IPS-18a (cell line): ENCODE measurements at regions not wholly inside any gene's neighbourhood (a gene's known extent, or its start where the extent isn't known, plus 50 kb on each side); places are given as distances from the start of the nearest gene placed in this dataset.
"Not testable (repeated sequence)": the region's sequence is repeated elsewhere in the genome, so short reads cannot be mapped to it uniquely, and the experiment has no call there.

Source experiments
- H3K27ac ChIP-seq: one replicate; pipeline ENCODE4 v1.5.1; 2013; ENCODE audit warnings: low read length
- H3K27me3 ChIP-seq: one replicate; pipeline ENCODE4 v1.6.1; 2013; ENCODE audit warnings: mild to moderate bottlenecking, low read length; ENCODE audit not compliant: control insufficient read depth, insufficient read depth
- H3K36me3 ChIP-seq: one replicate; pipeline ENCODE4 v1.6.1; 2013; ENCODE audit warnings: low read depth, low read length; ENCODE audit not compliant: control insufficient read depth
- H3K4me1 ChIP-seq: one replicate; pipeline ENCODE4 v1.6.1; 2013; ENCODE audit warnings: low read depth, low read length; ENCODE audit not compliant: control insufficient read depth
- H3K4me3 ChIP-seq: one replicate; pipeline ENCODE4 v1.5.1; 2013; ENCODE audit warnings: low read length
- H3K9ac ChIP-seq: one replicate; pipeline ENCODE4 v1.6.1; 2013; ENCODE audit warnings: mild to moderate bottlenecking, low read length, moderate library complexity
- H3K9me3 ChIP-seq: one replicate; pipeline ENCODE4 v1.6.1; 2013; ENCODE audit warnings: low read depth, low read length; ENCODE audit not compliant: control insufficient read depth

GRCh38 chr3:107910713-107911259 is 180.0 kb downstream of the CD47 start:
- Histone ChIP-seq H3K4me3 (no peak overlapping the region), H3K27ac (no peak overlapping the region), H3K4me1 (peaks cover 3% of the 10 kb centered on the region), H3K27me3 (no peaks in the 10 kb centered on the region), H3K36me3 (no peaks in the 10 kb centered on the region), H3K9me3 (no peaks in the 10 kb centered on the region), H3K9ac (no peak overlapping the region)

GRCh38 chr3:107909583-107909982 is 181.2 kb downstream of the CD47 start:
- H3K36me3 ChIP-seq, H3K27ac ChIP-seq, H3K4me1 ChIP-seq, H3K9ac ChIP-seq, H3K4me3 ChIP-seq, H3K27me3 ChIP-seq, H3K9me3 ChIP-seq: not testable (repeated sequence)

DNA sequence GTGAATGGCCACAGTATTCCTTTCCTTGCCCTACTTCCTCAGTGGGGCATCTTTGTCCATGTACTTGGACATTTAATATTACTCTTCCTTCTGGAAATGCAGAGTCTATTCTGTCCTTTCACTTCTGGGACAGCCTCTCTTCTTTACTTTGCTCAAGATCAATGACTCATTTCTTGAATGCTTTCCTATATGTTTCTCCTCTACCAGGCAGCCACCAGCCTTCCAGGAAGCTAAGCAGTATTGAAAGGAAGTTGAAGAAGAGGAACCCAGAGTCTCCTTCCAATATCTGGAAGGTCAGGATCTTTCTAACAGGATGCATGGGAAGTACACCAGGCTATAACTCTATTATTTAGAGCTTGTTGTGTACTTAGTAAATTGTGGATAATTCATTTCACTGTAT is 182.8 kb downstream of the CD47 start:
- no peaks in the 10 kb centered on the region for H3K4me1 ChIP-seq
- no peak overlapping the region for H3K4me3 ChIP-seq
- H3K27me3 ChIP-seq, result no peaks in the 10 kb centered on the region
- H3K9me3 ChIP-seq, result no peaks in the 10 kb centered on the region
- no peaks in the 10 kb centered on the region for H3K36me3 ChIP-seq
- H3K27ac ChIP-seq, result no peak overlapping the region
- no peak overlapping the region for H3K9ac ChIP-seq

DNA sequence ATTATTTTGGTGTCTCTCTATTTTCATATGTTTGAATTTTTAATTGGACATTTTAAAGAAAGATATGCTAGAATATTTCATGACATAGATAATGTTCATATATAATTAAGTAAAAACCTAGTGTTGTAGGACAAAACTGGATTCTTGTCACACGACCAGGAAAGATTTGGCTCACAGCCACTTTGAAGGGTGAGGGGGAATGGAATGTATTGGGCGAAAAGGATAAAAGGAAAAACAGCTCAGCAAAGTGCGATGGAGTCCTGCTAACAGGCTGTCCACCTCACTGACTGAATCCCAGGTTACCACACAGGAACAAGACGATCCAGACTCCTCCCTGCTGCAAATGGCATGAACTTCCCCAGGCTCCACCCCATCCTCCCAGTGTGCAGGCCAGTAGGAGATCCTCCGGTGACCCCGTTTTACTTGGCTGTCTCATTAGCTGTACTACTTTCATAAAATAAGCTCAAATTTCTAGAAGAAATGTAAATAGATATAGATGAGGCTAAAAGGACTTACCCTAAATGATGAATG is 186.2 kb downstream of the CD47 start:
- Histone ChIP-seq H3K4me1 (no peaks in the 10 kb centered on the region), H3K27me3 (no peaks in the 10 kb centered on the region), H3K9me3 (no peaks in the 10 kb centered on the region), H3K36me3 (no peaks in the 10 kb centered on the region), H3K27ac (no peak overlapping the region), H3K4me3 (no peak overlapping the region), H3K9ac (no peak overlapping the region)

DNA sequence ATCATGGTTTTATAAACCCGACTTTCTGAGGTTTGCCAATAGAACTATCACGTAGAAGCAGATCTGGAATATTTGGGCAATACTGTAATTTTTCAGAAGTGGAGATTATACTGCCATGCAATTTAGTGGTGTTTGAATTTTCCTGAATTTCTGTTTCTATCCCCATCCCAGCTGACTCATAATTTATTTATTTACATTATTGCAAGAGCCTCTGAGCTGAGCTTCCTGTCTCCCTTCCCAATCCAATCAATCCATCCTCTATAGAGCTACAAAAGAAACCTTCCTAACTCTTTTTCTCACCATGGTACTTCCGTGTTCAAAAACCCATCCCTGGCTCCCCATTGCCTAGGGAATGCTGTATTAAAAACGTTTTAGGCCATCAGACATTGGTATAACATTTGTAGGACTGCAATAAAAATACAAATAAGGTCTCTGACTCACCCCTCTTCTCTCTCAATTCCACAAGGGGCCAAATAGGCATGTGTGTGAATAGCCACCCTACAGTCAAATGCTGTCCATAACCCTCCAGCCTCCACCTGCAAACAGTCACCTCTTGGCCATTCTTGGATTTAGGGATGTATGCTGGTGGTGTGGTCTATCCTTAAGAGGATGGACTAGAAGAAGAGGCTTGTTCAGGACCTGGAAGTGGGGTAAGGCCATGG is 190.7 kb downstream of the CD47 start:
- H3K27ac ChIP-seq, result no peak overlapping the region
- no peaks in the 10 kb centered on the region for H3K9me3 ChIP-seq
- no peaks in the 10 kb centered on the region for H3K27me3 ChIP-seq
- no peaks in the 10 kb centered on the region for H3K36me3 ChIP-seq
- no peaks in the 10 kb centered on the region for H3K4me1 ChIP-seq
- no peak overlapping the region for H3K4me3 ChIP-seq
- H3K9ac ChIP-seq, result no peak overlapping the region

DNA sequence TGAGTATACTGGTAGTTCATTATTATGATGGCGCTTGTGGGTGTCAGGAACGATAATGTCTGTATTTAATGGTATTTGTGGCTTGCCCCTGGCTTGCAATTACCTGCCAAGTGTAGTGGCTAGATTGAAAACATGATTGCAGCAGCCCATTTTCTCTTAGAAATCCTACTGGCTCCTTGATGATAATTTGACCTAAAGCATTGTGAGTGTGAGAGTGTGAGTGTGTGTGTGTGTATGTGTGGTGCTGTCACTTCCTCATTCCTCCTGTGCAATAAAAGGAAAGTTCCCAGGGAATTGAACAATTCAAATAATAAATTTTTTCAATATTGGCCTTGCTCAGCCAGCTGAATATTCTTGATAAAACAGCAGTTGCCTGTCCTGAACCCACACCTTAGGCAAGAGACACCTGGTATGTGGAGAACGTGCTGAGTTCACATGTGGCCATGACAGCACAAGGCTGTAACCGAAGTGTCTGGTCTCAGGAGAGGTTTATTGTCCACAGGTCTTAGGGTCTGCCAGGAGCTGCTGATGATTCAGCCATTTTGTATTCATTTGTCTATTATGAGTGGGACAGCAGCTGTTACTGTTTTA is 193.3 kb downstream of the CD47 start:
- Histone ChIP-seq H3K36me3 (no peaks in the 10 kb centered on the region), H3K9me3 (no peaks in the 10 kb centered on the region), H3K4me1 (no peaks in the 10 kb centered on the region), H3K9ac (no peak overlapping the region), H3K4me3 (no peak overlapping the region), H3K27ac (no peak overlapping the region), H3K27me3 (no peaks in the 10 kb centered on the region)

DNA sequence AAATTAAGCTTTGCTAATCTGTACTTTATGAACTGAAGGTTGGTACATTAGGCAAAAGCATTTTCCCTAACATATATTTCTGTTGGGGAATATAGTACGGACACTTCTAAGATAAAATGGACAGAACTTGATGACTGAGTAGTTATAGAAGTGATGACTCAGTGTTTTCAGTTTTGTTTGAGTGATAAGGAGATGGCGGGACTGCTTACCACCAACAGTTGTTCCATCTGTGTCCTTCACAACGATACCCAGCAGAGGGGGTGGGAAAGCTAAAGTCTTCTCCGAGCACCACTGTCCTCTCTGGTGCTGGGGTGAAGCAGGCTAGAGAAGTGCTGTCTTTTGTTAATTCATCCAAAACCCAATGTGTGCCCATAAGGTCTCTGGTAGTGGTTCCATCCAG is 195.8 kb downstream of the CD47 start:
- no peaks in the 10 kb centered on the region for H3K4me1 ChIP-seq
- no peaks in the 10 kb centered on the region for H3K9me3 ChIP-seq
- no peak overlapping the region for H3K4me3 ChIP-seq
- no peaks in the 10 kb centered on the region for H3K27me3 ChIP-seq
- H3K9ac ChIP-seq, result no peak overlapping the region
- no peak overlapping the region for H3K27ac ChIP-seq
- H3K36me3 ChIP-seq, result no peaks in the 10 kb centered on the region

GRCh38 chr3:107892955-107893624 is 197.7 kb downstream of the CD47 start:
- Histone ChIP-seq H3K27ac (no peak overlapping the region), H3K36me3 (no peaks in the 10 kb centered on the region), H3K4me3 (no peak overlapping the region), H3K27me3 (no peaks in the 10 kb centered on the region), H3K9ac (no peak overlapping the region), H3K9me3 (peaks cover 8% of the 10 kb centered on the region), H3K4me1 (no peaks in the 10 kb centered on the region)

DNA sequence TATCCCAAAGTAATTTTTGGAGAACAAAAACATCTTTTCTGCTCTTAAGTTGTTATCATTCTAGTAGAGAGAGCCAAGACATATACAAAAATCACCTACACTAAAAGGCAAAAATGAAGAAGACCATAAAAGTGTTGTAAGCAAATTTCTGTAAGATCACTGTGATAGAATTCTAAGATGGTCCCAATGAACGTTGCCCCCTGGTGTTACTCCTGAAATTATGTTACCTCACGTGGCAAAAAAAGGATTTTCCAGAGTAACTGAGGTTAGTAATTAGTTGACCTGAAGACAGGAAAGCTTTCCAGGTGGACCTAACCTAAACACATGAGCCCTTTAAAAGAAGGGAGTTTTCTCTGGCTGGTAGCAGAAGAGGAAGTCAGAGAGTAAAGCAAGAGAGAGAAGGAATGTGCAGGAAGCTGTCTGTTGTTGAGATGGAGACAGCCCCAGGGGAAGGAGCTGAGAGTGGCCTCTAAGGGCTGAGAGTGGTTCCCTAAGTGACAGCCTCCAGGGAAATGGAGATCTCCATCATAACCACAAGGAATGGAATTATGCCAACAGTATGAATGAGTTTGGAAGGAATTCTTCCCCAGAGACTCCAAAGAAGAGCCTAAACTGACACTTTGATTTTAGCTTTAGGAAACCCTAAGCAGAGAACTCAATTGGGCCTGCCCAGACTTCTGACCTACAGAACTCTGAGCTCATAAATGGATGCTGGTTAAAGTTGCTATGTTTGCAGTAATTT is 205.9 kb downstream of the CD47 start:
- no peak overlapping the region for H3K27ac ChIP-seq
- H3K9ac ChIP-seq, result no peak overlapping the region
- H3K27me3 ChIP-seq, result no peaks in the 10 kb centered on the region
- H3K4me1 ChIP-seq, result no peaks in the 10 kb centered on the region
- no peaks in the 10 kb centered on the region for H3K36me3 ChIP-seq
- H3K9me3 ChIP-seq, result peaks cover 8% of the 10 kb centered on the region
- H3K4me3 ChIP-seq, result no peak overlapping the region

DNA sequence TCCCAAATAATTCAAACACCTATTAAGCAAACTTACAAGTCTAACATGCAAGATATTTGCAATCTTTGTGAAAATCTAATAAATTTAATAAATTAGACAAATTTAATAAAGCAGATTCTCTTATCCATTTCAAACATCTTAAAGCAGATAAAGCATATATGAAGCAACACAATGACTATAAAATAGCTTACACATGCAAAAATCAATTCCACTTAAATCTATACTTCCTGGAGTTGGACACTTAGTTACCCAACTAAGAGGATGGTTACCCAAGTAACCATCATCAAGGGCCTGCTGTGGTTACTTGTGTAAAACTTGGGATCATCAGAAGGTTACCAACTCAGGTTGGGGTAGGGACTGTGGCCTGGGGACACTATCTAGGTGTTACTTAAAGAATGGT is 206.8 kb downstream of the CD47 start:
- Histone ChIP-seq H3K4me3 (no peak overlapping the region), H3K36me3 (no peaks in the 10 kb centered on the region), H3K4me1 (no peaks in the 10 kb centered on the region), H3K27ac (no peak overlapping the region), H3K27me3 (no peaks in the 10 kb centered on the region), H3K9ac (no peak overlapping the region), H3K9me3 (peaks cover under 1% of the 10 kb centered on the region)

DNA sequence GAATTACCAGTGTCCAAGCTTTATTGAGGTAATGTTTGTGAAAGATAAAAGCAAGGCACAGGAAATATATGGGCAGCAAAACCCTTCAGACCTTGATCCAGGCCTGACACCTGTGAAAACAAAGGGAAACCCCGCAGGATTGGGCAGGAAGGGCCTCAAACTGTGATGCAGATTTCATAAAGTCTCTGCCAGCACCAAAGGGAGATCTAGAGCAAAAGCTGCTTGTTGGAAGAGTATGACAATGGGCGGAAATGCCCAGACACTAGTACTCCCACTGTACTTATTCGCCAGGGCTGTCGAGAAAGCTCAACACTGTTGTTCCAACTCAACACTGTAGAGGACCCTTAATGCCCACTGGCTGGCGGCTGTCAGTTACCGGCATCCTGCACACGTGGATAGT is 207.9 kb downstream of the CD47 start:
- H3K4me1 ChIP-seq, result no peaks in the 10 kb centered on the region
- no peaks in the 10 kb centered on the region for H3K27me3 ChIP-seq
- H3K9me3 ChIP-seq, result no peaks in the 10 kb centered on the region
- no peak overlapping the region for H3K4me3 ChIP-seq
- no peak overlapping the region for H3K9ac ChIP-seq
- no peak overlapping the region for H3K27ac ChIP-seq
- no peaks in the 10 kb centered on the region for H3K36me3 ChIP-seq
